ENCODE measurements at regions not wholly inside any gene's neighbourhood (a gene's known extent, or its start where the extent isn't known, plus 50 kb on each side); places are given as distances from the start of the nearest gene placed in this dataset.

- TF ChIP-seq, protein P1, sequence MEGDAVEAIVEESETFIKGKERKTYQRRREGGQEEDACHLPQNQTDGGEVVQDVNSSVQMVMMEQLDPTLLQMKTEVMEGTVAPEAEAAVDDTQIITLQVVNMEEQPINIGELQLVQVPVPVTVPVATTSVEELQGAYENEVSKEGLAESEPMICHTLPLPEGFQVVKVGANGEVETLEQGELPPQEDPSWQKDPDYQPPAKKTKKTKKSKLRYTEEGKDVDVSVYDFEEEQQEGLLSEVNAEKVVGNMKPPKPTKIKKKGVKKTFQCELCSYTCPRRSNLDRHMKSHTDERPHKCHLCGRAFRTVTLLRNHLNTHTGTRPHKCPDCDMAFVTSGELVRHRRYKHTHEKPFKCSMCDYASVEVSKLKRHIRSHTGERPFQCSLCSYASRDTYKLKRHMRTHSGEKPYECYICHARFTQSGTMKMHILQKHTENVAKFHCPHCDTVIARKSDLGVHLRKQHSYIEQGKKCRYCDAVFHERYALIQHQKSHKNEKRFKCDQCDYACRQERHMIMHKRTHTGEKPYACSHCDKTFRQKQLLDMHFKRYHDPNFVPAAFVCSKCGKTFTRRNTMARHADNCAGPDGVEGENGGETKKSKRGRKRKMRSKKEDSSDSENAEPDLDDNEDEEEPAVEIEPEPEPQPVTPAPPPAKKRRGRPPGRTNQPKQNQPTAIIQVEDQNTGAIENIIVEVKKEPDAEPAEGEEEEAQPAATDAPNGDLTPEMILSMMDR (IDR thresholded peaks at IDR 0.05; ENCODE audit: insufficient read depth, low read depth, low read length, missing control alignments), result no peak
- H3K4me3 ChIP-seq (ENCODE audit: low read depth, low read length), result no peak overlapping the region
- DNase-seq (ENCODE audit: low read depth), result no peak
These were observed 89.0 kb upstream of the GALNT5 start for GRCh38 chr2:157168501-157168900.

DNA sequence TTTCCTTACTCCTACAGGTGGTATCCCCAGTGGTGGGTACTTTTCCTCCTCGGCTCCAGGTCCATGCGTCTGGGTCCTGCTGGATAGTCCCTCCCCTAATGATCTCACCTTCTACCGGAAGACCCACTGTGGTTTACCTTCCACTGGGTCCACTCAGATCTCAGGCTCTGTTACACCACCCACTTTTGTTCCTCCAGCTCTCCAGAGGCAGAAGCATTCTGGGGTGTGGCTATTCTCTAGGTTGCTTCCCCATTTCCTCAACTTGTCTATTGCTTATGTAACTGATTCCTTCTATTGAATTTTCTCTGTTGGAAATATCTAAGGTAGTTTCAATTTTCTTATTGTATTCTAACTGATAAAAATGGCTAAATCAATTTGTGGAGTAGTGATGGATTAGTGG is 87.6 kb upstream of the GALNT5 start:
- no peak for DNase-seq (ENCODE audit: low read depth)
- H3K4me3 ChIP-seq (ENCODE audit: low read depth, low read length), result no peak overlapping the region
- TF ChIP-seq, protein P1 (IDR thresholded peaks at IDR 0.05; ENCODE audit: insufficient read depth, low read depth, low read length, missing control alignments), result no peak

DNA sequence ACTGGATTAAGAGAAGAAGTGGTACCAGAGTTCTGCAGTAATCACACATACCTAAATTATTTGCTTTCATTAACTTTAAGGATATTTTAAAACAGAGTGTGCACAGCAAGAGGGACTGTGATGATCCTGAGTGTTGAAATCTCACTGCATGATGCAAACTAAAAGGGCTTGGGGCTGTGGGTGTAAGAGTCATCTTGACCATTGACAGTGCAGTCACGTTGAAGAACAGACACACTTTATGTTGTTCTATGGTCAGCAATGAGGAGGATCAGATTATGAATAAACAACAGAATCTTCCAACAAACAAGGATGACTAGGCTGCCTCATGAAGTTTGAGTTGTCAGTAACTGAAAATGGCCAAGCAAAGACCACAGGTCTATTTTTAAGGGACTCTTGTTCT is 87.2 kb upstream of the GALNT5 start:
- TF ChIP-seq, protein P1 (IDR thresholded peaks at IDR 0.05; ENCODE audit: insufficient read depth, low read depth, low read length, missing control alignments), result no peak

GRCh38 chr2:157172239-157172638 is 85.3 kb upstream of the GALNT5 start:
- no peak overlapping the region for H3K4me3 ChIP-seq (ENCODE audit: low read depth, low read length)
- no peak for DNase-seq (ENCODE audit: low read depth)
- TF ChIP-seq, protein P1 (IDR thresholded peaks at IDR 0.05; ENCODE audit: insufficient read depth, low read depth, low read length, missing control alignments), result no peak

More for the DNA sequence above, 87.2 kb upstream of the GALNT5 start:
- H3K4me3 ChIP-seq (ENCODE audit: low read depth, low read length), result no peak overlapping the region
- DNase-seq (ENCODE audit: low read depth), result no peak

DNA sequence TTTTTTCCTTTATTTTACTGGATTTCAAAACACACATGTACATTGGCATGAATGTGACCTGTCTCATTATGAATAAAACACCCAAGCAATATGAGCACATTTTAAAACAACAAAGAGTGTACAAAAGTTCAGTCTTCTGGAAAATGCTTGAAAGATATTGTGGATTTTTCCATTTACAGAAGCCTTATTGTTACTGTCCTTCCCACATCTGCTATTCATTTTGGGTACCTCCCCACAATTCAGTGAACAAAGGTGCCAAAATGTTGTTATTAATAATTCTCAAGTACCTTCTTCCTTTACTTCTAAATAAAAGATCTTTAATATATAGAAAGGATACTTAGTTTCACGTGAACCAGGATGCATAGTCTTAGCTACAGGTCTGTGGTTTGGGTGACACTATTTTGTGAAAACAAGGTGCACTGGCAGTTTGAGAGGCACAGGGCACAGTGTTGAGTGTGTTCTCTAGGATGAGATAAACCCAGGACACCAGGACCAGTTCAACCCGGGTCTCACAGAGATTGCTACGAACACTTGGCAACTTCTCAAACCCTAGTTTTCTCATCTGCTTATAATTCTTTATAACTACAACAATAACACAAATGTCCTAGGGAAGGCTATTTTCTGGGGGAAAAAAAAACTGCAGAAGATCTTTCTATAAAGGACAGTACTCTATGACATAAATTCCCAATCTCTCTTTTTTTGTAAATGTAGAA is 84.5 kb upstream of the GALNT5 start:
- no peak for DNase-seq (ENCODE audit: low read depth)
- no peak overlapping the region for H3K4me3 ChIP-seq (ENCODE audit: low read depth, low read length)
- TF ChIP-seq, protein P1 (IDR thresholded peaks at IDR 0.05; ENCODE audit: insufficient read depth, low read depth, low read length, missing control alignments), result no peak

GRCh38 chr2:157173740-157174184 is 83.7 kb upstream of the GALNT5 start:
- TF ChIP-seq, protein P1 (IDR thresholded peaks at IDR 0.05; ENCODE audit: insufficient read depth, low read depth, low read length, missing control alignments), result no peak
- no peak for DNase-seq (ENCODE audit: low read depth)
- H3K4me3 ChIP-seq (ENCODE audit: low read depth, low read length), result no peak overlapping the region

GRCh38 chr2:157174321-157174720 is 83.2 kb upstream of the GALNT5 start:
- no peak overlapping the region for H3K4me3 ChIP-seq (ENCODE audit: low read depth, low read length)
- TF ChIP-seq, protein P1 (IDR thresholded peaks at IDR 0.05; ENCODE audit: insufficient read depth, low read depth, low read length, missing control alignments), result no peak

More at GRCh38 chr2:157174321-157174720, 83.2 kb upstream of the GALNT5 start:
- no peak for DNase-seq (ENCODE audit: low read depth)

Data from GM12865 (cell line).